GM10266 (cell line): ENCODE measurements at regions not wholly inside any gene's neighbourhood (a gene's known extent, or its start where the extent isn't known, plus 50 kb on each side); places are given as distances from the start of the nearest gene placed in this dataset.

Experiments used
- DNase-seq: peaks from one replicate; pipeline ENCODE4 v3.0.0; 2012; ENCODE audit errors: extremely low spot score
- TF ChIP-seq, protein P1 (sequence below): IDR thresholded peaks from 2 replicates; pipeline ENCODE4 v1.5.1; 2012; ENCODE audit warnings: mild to moderate bottlenecking, low read depth; ENCODE audit not compliant: control insufficient read depth, insufficient read depth; ENCODE audit errors: missing control alignments

DNA sequence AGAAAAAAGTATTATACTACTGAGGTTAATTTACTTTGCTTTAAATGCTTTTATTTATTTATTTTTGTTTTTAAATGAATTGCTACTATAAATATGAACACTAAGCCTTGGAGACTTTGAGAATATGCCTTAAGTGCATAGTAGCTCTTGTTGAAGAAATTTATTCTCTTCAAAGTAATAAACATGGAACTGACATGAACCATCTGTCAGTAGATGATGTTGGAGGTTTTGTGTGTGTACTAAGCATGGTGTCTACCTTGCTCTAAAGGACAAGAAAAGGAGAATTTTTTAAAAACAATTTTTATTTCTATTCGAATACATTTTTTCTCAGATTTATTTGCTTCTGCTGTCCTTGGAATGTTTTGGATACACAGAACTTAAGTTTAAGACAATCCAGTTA is 81.1 kb upstream of the PDZRN3 start:
- TF ChIP-seq, protein P1, sequence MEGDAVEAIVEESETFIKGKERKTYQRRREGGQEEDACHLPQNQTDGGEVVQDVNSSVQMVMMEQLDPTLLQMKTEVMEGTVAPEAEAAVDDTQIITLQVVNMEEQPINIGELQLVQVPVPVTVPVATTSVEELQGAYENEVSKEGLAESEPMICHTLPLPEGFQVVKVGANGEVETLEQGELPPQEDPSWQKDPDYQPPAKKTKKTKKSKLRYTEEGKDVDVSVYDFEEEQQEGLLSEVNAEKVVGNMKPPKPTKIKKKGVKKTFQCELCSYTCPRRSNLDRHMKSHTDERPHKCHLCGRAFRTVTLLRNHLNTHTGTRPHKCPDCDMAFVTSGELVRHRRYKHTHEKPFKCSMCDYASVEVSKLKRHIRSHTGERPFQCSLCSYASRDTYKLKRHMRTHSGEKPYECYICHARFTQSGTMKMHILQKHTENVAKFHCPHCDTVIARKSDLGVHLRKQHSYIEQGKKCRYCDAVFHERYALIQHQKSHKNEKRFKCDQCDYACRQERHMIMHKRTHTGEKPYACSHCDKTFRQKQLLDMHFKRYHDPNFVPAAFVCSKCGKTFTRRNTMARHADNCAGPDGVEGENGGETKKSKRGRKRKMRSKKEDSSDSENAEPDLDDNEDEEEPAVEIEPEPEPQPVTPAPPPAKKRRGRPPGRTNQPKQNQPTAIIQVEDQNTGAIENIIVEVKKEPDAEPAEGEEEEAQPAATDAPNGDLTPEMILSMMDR: no peak
- DNase-seq: no peak

DNA sequence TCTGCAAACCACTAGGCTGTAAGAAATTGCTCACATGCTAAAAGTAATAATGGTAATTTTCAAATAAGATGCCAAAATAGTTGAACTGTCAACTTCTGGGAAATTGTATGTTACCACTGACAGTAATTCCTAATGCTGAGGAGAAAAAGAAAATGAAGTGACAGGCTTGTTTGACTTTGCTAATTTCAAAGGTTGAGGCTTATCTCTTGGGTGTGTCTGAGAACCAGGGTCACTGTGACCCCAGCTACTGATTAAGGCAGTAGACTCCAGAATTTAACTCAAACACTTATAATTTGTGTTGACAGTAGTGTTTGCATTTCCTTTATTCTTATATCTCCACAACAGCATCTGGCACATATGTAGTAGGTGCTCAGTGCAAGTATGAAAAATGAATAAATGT is 74.6 kb upstream of the PDZRN3 start:
- DNase-seq: no peak
- TF ChIP-seq, protein P1: no peak

DNA sequence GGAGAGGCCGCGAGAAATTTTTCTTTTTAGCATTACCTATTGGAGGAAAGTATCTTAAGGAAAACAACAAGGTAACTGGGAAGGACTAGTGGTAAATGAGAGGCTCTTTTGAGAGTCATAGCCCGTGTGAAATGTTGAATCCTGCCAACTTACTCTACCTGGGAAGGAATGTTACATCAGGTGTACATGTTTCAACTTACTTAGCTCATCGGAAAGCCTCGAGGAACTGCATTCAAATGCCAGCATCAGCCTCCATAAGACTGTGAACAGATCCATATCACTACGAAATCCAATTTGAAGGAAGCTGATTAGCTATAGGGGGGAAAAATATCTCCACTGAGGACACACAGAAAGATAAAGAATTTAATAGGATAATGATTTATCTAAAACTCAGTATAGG is 72.3 kb upstream of the PDZRN3 start:
- no peak for DNase-seq
- TF ChIP-seq, protein P1: no peak

DNA sequence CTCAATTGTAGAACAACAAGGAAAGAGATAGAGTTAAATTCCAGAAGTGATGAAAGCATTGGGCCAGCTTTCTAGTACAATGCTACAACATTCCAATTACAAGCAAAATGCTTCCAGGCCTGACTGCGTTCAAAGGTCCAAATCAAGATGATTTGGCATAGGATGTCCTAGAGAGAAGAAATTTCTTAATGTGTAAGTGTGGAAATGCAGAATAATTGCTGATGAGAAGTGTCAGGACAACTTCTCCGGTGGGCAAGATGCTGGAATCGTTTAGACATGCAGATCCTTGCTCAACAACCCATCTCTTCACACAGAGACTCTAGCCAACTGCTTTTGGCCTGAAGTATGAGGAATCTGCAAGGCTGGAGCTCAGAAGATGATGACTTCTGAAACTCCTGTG is 71.1 kb upstream of the PDZRN3 start:
- no peak for DNase-seq
- TF ChIP-seq, protein P1: no peak

DNA sequence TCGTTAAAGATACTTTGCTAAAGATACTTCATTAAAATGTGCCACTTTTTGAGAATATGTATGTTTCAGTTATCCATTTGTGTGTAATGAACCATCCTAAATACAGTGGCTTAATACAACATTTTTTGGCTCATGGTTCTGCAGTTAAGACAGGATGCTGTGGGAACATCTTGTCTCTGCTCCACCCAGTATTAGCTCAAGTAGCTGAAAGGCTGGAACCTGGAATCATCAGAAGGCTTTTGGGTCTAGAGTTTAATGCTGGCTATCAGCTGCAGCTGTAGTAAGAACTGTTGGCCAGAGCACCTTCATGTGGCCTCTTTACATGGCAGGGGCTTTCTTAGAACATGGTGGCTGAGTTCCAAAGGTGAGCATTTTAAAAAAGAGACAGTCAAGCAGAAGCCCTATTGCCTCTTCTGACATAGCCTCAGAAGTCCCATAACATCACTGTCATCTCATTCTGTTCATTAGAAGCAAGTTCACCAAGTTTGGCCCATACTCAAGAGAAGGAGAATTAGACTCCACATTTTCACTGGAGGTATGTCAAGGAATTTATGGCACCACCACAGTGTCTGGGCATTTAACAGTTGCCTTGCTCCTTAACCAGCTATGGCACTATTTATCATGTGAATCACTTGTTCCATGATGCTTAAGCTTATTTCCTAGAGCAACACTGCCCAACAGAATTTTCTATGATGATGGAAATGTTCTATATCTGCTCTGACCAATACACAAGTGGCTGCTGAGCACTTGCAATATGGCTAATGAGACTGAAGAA is 70.4 kb upstream of the PDZRN3 start:
- TF ChIP-seq, protein P1: no peak
- DNase-seq: no peak

DNA sequence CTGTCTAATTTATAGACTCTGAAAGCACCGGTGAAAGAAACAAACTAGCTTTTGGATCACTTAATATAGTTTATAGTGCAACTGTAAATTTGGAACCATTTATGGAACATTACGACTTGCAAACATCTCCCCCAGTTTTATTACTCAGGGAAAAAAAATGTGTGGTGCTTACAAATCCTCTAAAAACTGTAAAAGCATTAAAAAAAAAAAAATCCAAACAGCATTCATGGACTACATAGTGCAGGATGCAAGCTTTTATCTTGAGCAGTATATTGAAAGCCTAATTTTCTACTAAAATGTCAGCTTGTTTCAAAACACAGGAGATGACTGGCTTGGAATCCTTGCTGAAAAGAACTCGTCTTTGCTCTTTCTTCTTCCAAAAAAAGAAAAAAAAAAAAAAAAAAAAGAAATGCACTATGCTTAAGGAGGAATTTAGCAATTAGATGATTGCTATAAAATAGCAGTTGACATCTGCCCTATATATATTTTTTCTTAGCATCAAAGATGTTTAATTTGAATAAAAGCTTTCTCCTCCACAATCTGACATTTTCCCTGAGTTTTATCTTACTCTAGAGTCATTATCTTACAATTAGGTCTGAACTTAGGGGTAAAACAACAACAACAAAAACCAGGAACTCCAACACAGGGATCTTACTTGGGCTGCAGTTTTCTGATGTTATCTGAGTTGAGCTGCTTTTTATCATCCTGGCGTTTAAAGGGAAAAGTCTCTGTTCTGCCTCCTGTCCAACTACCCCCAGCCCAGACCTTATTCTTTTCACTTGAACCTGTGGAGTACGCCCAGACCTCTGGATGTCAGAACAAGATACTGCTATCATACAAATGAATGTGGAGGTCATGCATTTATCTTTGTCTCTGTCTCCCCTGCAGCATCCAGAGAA is 62.6 kb upstream of the PDZRN3 start:
- TF ChIP-seq, protein P1: no peak
- no peak for DNase-seq

DNA sequence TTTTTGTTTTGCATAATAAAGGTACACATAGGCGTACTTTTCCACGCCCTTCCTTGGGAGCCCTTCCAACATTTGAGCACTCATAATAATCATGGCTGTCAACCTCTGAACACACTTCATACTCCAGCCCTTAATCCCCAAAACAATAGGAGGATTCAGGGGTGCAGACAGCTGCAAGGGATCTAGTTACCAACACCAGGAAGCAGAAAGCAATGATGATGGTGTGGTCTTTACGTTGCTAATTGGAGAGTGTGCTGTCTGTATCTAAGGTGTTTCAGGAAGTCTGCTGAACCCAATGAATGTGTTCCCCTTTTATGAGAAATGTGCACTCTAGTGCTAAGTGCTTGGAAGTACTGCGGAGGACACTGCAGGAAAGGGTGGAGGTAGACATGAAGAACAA is 60.3 kb upstream of the PDZRN3 start:
- TF ChIP-seq, protein P1: no peak
- DNase-seq: no peak
